ENCODE measurements at regions not wholly inside any gene's neighbourhood (a gene's known extent, or its start where the extent isn't known, plus 50 kb on each side); places are given as distances from the start of the nearest gene placed in this dataset.

- Histone ChIP-seq H3K27me3 (no peaks in the 10 kb centered on the region), H3K4me1 (ENCODE audit: insufficient read depth) (no peaks in the 10 kb centered on the region), H3K9me3 (no peaks in the 10 kb centered on the region), H3K4me3 (no peak overlapping the region), H3K36me3 (no peaks in the 10 kb centered on the region), H3K27ac (no peak overlapping the region)
- TF ChIP-seq CTCF (IDR thresholded peaks at IDR 0.05) (no peak), POLR2A (IDR thresholded peaks at IDR 0.05) (no peak), EP300 (IDR thresholded peaks at IDR 0.05) (no peak)
- intact Hi-C loops (cut with DNase I), result no loop called here
- WGBS, 3 donors, result 71 to 88% (median 80%) methylated on average over 2 of the region's 2 CpGs
- DNase-seq, result no peak
Measured at GRCh38 chr3:18716101-18716500, 291.0 kb upstream of the SATB1 start.

GRCh38 chr3:18715208-18715607 is 290.1 kb upstream of the SATB1 start:
- no peak for TF ChIP-seq POLR2A (IDR thresholded peaks at IDR 0.05)
- no peak for TF ChIP-seq EP300 (IDR thresholded peaks at IDR 0.05)
- TF ChIP-seq CTCF (IDR thresholded peaks at IDR 0.05), result no peak
- H3K27me3 ChIP-seq, result no peaks in the 10 kb centered on the region
- no peaks in the 10 kb centered on the region for H3K9me3 ChIP-seq
- no peaks in the 10 kb centered on the region for H3K36me3 ChIP-seq
- intact Hi-C loops (cut with DNase I), result no loop called here
- DNase-seq, result no peak
- H3K27ac ChIP-seq, result no peak overlapping the region
- H3K4me1 ChIP-seq (ENCODE audit: insufficient read depth), result no peaks in the 10 kb centered on the region
- no peak overlapping the region for H3K4me3 ChIP-seq

- no peaks in the 10 kb centered on the region for H3K4me1 ChIP-seq (ENCODE audit: insufficient read depth)
- no peaks in the 10 kb centered on the region for H3K9me3 ChIP-seq
- 92 to 96% (median 95%) methylated on average over 2 of the region's 2 CpGs for WGBS, 3 donors
- no peak overlapping the region for H3K27ac ChIP-seq
- DNase-seq, result no peak
- intact Hi-C loops (cut with DNase I), result no loop called here
- H3K27me3 ChIP-seq, result no peaks in the 10 kb centered on the region
- no peak for TF ChIP-seq POLR2A (IDR thresholded peaks at IDR 0.05)
- no peak for TF ChIP-seq EP300 (IDR thresholded peaks at IDR 0.05)
- TF ChIP-seq CTCF (IDR thresholded peaks at IDR 0.05), result no peak
- H3K4me3 ChIP-seq, result no peak overlapping the region
- H3K36me3 ChIP-seq, result no peaks in the 10 kb centered on the region
Measured at GRCh38 chr3:18713577-18713951, 288.4 kb upstream of the SATB1 start.

GRCh38 chr3:18712713-18713576 is 287.8 kb upstream of the SATB1 start:
- no peaks in the 10 kb centered on the region for H3K27me3 ChIP-seq
- H3K4me3 ChIP-seq, result no peak overlapping the region
- H3K36me3 ChIP-seq, result no peaks in the 10 kb centered on the region
- no peaks in the 10 kb centered on the region for H3K9me3 ChIP-seq
- no peaks in the 10 kb centered on the region for H3K4me1 ChIP-seq (ENCODE audit: insufficient read depth)
- 82 to 86% (median 82%) methylated on average over 6 of the region's 6 CpGs for WGBS, 3 donors
- no peak for DNase-seq
- intact Hi-C loops (cut with DNase I), result no loop called here
- no peak for TF ChIP-seq POLR2A (IDR thresholded peaks at IDR 0.05)
- no peak for TF ChIP-seq EP300 (IDR thresholded peaks at IDR 0.05)
- no peak for TF ChIP-seq CTCF (IDR thresholded peaks at IDR 0.05)
- H3K27ac ChIP-seq, result no peak overlapping the region

All from ovary (tissue), 7 donors.